Activated CD4-positive, alpha-beta T cell treated with anti-CD3 and anti-CD28 coated beads, Interleukin-2, amount 10 ng/mL, durations not matched to agents 7 days and 5 days (primary cell): ENCODE measurements at regions not wholly inside any gene's neighbourhood (a gene's known extent, or its start where the extent isn't known, plus 50 kb on each side); places are given as distances from the start of the nearest gene placed in this dataset.

ENCODE experiments used
- CTCF ChIA-PET: fragments of 350-600 bp; sonication (Branson Sonifier 250); formaldehyde crosslinking; loops from one replicate; lab custom pipeline; 2021; ENCODE audit warnings: antibody characterized with exemption; lab: Charles Lee
- POLR2A ChIA-PET: fragments of 350-600 bp; sonication (Branson Sonifier 250); formaldehyde crosslinking; loops from one replicate; lab custom pipeline; 2021; ENCODE audit warnings: antibody characterized with exemption; lab: Charles Lee
- DNase-seq: peaks from one replicate; pipeline ENCODE4 v3.0.0-alpha.2; 2020
- H3K27ac Mint-ChIP-seq: one replicate; pipeline ENCODE4 v1.8.0; 2021; ENCODE audit warnings: mild to moderate bottlenecking, moderate library complexity, mixed read lengths
- H3K27me3 Mint-ChIP-seq: one replicate; pipeline ENCODE4 v1.8.0; 2021; ENCODE audit warnings: mixed read lengths
- H3K36me3 Mint-ChIP-seq: one replicate; pipeline ENCODE4 v1.8.0; 2021; ENCODE audit warnings: low read depth, mixed read lengths
- H3K4me1 Mint-ChIP-seq: one replicate; pipeline ENCODE4 v1.8.0; 2021; ENCODE audit warnings: mixed read lengths
- H3K4me3 Mint-ChIP-seq: one replicate; pipeline ENCODE4 v1.8.0; 2021; ENCODE audit warnings: mild to moderate bottlenecking, moderate library complexity, mixed read lengths
- H3K9me3 Mint-ChIP-seq: one replicate; pipeline ENCODE4 v1.8.0; 2021; ENCODE audit warnings: mixed read lengths

GRCh38 chr2:61718965-61719364 is 134.9 kb downstream of the FAM161A start:
- Mint-ChIP-seq H3K4me3 (no peak overlapping the region), H3K4me1 (no peaks in the 10 kb centered on the region), H3K36me3 (no peaks in the 10 kb centered on the region), H3K9me3 (no peaks in the 10 kb centered on the region), H3K27ac (no peak overlapping the region), H3K27me3 (no peaks in the 10 kb centered on the region)
- ChIA-PET POLR2A (no interaction called here), CTCF (interaction anchor here (1.6 kb wide), 2 partner anchors 13 to 50 kb away, joined by 3 read pairs; no protein-coding TSS in a partner anchor)
- no peak for DNase-seq

DNA sequence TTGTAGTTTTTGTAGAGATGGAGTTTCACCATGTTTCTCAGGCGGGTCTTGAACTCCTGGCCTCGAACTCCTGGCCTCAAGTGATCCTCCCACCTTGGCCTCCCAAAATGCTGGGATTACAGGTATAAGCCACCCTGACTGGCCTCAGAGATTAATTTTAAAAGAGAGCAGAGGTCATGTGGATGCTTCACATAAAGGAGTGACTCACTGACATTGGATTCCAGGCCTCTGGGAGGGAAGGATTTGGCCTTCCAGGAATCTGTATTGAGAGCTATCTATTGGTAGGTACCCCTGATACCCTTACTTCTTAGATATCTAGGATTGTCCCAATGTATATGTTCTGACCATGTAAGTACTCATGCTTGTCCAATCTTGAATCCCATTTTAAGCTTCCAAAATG is 138.4 kb downstream of the FAM161A start:
- no peaks in the 10 kb centered on the region for H3K4me1 Mint-ChIP-seq
- H3K9me3 Mint-ChIP-seq = no peaks in the 10 kb centered on the region
- H3K27ac Mint-ChIP-seq = no peak overlapping the region
- CTCF ChIA-PET = interaction anchor here (0.6 kb wide), 1 partner anchor 21 kb away, joined by 4 read pairs; no protein-coding TSS in a partner anchor
- no peaks in the 10 kb centered on the region for H3K27me3 Mint-ChIP-seq
- POLR2A ChIA-PET = no interaction called here
- DNase-seq = no peak
- no peaks in the 10 kb centered on the region for H3K36me3 Mint-ChIP-seq
- H3K4me3 Mint-ChIP-seq = no peak overlapping the region

DNA sequence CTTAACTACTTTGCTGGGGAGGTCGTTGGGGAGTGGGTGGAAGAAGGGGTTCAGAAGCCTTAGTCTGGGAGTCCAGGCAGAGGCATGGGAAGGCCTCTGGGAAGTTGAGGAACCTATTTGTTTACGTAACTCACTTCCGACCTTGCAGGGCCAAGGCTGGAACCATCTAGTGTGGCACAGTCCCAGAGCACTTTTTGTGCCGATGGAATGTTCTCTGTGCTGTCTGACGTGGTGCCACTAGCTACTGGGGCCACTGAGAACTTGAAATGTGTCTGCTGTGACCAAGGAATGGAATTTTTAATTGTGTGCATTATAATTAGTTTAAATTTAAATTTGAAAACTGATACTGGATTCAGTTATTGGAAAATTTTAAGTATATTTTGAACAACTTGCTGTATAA is 139.7 kb downstream of the FAM161A start:
- CTCF ChIA-PET = interaction anchor here (0.6 kb wide), 1 partner anchor 307 kb away, joined by 5 read pairs; no protein-coding TSS in a partner anchor
- Mint-ChIP-seq H3K36me3 (no peaks in the 10 kb centered on the region), H3K27me3 (no peaks in the 10 kb centered on the region), H3K27ac (no peak overlapping the region), H3K4me1 (no peaks in the 10 kb centered on the region), H3K9me3 (no peaks in the 10 kb centered on the region), H3K4me3 (no peak overlapping the region)
- POLR2A ChIA-PET = interaction anchor here (0.6 kb wide), 1 partner anchor 176 kb away, joined by 3 read pairs; the partner anchor contains the start of gene XPO1
- no peak for DNase-seq

GRCh38 chr2:61713457-61713856 is 140.4 kb downstream of the FAM161A start:
- H3K4me1 Mint-ChIP-seq = no peaks in the 10 kb centered on the region
- no peaks in the 10 kb centered on the region for H3K27me3 Mint-ChIP-seq
- no peak overlapping the region for H3K4me3 Mint-ChIP-seq
- ChIA-PET POLR2A (no interaction called here), CTCF (interaction anchor here (0.6 to 1.6 kb wide), 2 partner anchors 11 to 39 kb away, joined by 3 read pairs; no protein-coding TSS in a partner anchor)
- no peak for DNase-seq
- no peaks in the 10 kb centered on the region for H3K36me3 Mint-ChIP-seq
- no peaks in the 10 kb centered on the region for H3K9me3 Mint-ChIP-seq
- H3K27ac Mint-ChIP-seq = no peak overlapping the region

DNA sequence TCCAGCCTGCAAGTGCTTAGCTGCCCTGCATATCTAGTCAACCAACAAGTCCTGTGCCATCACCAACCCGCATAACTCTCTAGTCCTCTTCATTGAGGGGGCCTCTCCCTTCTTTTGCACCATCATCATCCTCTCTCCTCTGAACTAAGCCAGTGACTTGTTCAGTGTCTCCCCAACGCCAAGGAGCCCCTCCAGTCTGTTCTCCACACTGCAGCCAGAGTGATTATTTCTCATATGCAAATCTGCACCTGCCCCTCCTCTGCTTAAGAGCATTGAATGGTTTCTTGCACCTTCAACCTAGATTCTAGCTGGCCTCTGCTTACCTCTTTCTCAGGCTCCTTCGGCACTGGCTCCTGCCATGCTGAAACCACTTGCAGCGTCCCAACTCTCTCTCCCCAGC is 141.8 kb downstream of the FAM161A start:
- Mint-ChIP-seq H3K9me3 (no peaks in the 10 kb centered on the region), H3K27me3 (no peaks in the 10 kb centered on the region), H3K27ac (no peak overlapping the region), H3K36me3 (no peaks in the 10 kb centered on the region), H3K4me1 (peaks cover 4% of the 10 kb centered on the region), H3K4me3 (no peak overlapping the region)
- ChIA-PET POLR2A (no interaction called here), CTCF (interaction anchor here (1.6 kb wide), 1 partner anchor 12 kb away, joined by 3 read pairs; no protein-coding TSS in a partner anchor)
- no peak for DNase-seq

DNA sequence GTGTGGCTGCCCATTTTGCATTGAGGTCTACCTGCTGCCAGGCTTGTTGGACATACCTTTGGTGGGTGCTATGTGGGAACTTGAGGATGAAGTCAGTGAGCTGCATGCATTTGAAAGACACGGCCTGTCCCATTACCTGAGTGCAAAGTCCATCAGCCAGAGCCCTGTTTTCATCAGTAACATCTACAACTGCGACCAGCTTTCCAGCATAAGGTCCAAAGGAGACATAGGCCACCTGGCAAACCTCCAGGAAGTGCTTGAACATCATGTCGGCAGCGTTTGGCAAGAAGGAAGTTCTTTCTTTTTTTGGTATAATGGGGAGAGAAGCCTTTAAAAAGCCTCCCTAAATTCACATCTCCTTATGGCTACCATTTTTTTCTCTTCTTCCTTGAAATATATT is 143.1 kb downstream of the FAM161A start:
- DNase-seq = no peak
- Mint-ChIP-seq H3K4me1 (peaks cover 4% of the 10 kb centered on the region), H3K9me3 (no peaks in the 10 kb centered on the region), H3K27ac (no peak overlapping the region), H3K27me3 (no peaks in the 10 kb centered on the region), H3K36me3 (no peaks in the 10 kb centered on the region), H3K4me3 (no peak overlapping the region)
- CTCF ChIA-PET = interaction anchor here (0.6 kb wide), 1 partner anchor 543 kb away, joined by 3 read pairs; no protein-coding TSS in a partner anchor
- POLR2A ChIA-PET = no interaction called here

DNA sequence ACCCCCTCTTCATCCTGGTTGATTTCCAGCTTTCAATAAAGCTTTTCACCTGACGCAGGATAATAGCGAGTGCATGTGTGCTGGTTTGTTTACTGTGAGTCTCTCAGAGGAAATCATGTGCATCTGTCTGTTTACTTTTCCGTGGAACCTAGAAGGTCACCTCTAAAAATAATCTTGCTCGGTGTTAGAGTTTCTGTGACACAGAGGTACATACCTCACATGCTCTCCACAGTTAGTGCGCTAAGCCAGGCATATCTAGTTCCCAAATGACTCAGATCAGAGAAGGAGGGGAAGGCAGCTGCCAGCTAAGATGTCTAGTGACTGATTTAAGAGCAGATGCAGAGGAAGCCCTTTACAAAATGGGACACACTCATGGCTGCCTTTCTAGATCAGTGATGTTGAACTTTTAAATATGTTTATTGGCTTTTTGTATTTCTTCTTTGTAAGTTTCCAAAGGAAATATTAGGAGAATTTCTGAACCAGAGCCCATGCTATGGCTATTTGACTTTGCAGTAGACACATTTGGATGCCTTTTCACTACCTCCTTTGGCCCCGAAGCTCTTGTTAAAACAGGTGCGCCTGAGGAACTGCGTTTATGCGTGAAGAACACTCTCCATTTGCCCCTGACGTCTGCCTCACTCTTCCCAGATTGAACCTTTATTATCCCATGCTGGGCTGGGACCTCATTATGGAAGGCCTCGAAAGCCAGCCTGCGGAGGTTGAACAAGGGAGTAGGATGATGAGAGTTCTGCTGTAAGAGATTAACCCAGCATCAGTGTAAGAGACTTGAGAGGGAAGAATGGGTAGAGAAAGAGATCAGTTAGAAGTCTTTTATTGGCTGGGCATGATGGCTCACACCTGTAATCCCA is 145.6 kb downstream of the FAM161A start:
- Mint-ChIP-seq H3K36me3 (no peaks in the 10 kb centered on the region), H3K4me1 (peaks cover 4% of the 10 kb centered on the region), H3K9me3 (no peaks in the 10 kb centered on the region), H3K4me3 (no peak overlapping the region), H3K27me3 (no peaks in the 10 kb centered on the region), H3K27ac (no peak overlapping the region)
- ChIA-PET POLR2A (no interaction called here), CTCF (interaction anchor here (1.0 to 1.3 kb wide), 2 partner anchors 13 to 16 kb away, joined by 3 to 4 read pairs; no protein-coding TSS in a partner anchor)
- no peak for DNase-seq

- DNase-seq = no peak
- no peak overlapping the region for H3K4me3 Mint-ChIP-seq
- H3K27me3 Mint-ChIP-seq = no peaks in the 10 kb centered on the region
- CTCF ChIA-PET = interaction anchor here (0.8 to 1.7 kb wide), 2 partner anchors 12 to 181 kb away, joined by 3 to 4 read pairs; no protein-coding TSS in a partner anchor
- H3K4me1 Mint-ChIP-seq = peaks cover 4% of the 10 kb centered on the region
- no peaks in the 10 kb centered on the region for H3K9me3 Mint-ChIP-seq
- POLR2A ChIA-PET = no interaction called here
- no peaks in the 10 kb centered on the region for H3K36me3 Mint-ChIP-seq
- no peak overlapping the region for H3K27ac Mint-ChIP-seq
Measured at GRCh38 chr2:61705625-61706024, 148.2 kb downstream of the FAM161A start.

DNA sequence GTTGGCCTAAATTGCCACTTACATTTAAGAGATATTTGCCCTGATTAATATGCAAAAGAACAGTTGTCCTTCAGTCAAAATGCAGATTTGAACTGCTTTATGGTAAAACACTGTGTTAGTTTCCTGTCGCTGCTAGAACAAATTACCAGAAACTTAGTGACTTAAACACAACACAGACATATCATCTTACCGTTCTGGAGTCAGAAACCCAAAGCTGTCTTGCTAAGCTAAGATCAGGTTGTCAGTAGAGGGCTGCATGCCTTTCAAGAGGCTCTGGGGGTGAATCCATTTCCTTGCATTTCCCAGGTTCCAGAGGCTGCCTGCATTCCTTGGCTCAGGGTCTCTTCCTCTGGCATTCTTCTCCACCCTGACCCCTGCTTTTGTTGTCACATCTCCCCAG is 149.5 kb downstream of the FAM161A start:
- H3K27ac Mint-ChIP-seq = no peak overlapping the region
- no peaks in the 10 kb centered on the region for H3K27me3 Mint-ChIP-seq
- CTCF ChIA-PET = no interaction called here
- no peak for DNase-seq
- POLR2A ChIA-PET = no interaction called here
- peaks cover 4% of the 10 kb centered on the region for H3K4me1 Mint-ChIP-seq
- no peaks in the 10 kb centered on the region for H3K36me3 Mint-ChIP-seq
- H3K9me3 Mint-ChIP-seq = no peaks in the 10 kb centered on the region
- no peak overlapping the region for H3K4me3 Mint-ChIP-seq

GRCh38 chr2:61702088-61702467 is 151.8 kb downstream of the FAM161A start:
- ChIA-PET POLR2A (no interaction called here), CTCF (no interaction called here)
- H3K27ac Mint-ChIP-seq = no peak overlapping the region
- DNase-seq = no peak
- H3K36me3 Mint-ChIP-seq = no peaks in the 10 kb centered on the region
- no peaks in the 10 kb centered on the region for H3K4me1 Mint-ChIP-seq
- H3K9me3 Mint-ChIP-seq = no peaks in the 10 kb centered on the region
- no peaks in the 10 kb centered on the region for H3K27me3 Mint-ChIP-seq
- H3K4me3 Mint-ChIP-seq = no peak overlapping the region

- Mint-ChIP-seq H3K36me3 (no peaks in the 10 kb centered on the region), H3K9me3 (no peaks in the 10 kb centered on the region), H3K27ac (no peak overlapping the region), H3K4me1 (no peaks in the 10 kb centered on the region), H3K4me3 (no peak overlapping the region), H3K27me3 (no peaks in the 10 kb centered on the region)
- DNase-seq = no peak
- ChIA-PET POLR2A (no interaction called here), CTCF (no interaction called here)
Measured at GRCh38 chr2:61700464-61700863, 153.4 kb downstream of the FAM161A start.

DNA sequence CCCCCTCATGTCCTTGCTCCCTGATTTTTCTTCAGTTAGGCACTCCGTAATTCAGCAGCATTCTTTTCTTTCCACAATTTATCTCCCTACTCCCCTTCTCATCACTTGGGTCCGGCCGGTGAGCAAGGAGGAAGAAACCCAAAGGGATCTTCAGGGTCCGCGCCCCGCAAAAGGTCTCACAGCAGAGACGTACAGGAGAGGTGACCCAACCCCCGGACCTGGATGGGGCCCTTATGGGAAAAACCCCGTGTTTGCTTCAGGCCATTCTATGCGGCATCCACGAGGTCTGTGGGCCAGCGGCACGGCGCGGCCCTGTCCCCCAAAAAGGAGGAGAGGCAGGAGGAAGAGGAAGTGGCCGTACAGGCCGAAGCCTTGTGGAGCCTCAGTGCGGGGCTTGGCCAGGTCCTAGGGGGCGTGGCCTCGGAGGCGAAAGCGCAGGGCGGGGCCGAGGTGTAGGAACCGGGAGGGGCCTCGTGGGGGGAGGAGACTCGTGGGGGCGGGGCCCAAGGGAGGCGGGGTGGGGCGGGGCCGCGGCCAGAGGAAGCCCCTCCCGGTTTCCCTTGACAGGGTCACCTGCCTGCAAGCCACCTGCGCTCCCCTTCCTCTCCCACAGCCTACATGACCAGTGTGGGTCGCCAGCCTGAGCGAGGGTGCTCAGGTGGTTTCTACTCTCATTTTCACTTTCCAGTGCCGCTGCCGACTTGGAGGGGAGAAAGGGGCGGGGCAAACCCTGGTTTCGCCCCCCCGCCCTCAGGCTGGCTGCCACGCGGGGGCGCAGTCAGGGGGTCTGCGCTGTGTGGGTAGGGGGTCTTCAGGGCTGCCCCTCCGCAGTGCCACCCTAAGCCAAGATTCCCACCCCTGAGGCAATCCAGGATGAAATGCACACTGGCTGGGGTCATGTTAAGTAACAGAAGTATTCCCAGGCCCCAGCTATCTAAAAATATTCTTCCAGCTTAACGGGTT is 156.4 kb upstream of the XPO1 start:
- no peaks in the 10 kb centered on the region for H3K27me3 Mint-ChIP-seq
- CTCF ChIA-PET = interaction anchor here (0.6 to 1.5 kb wide), 2 partner anchors 13 to 23 kb away, joined by 3 to 4 read pairs; no protein-coding TSS in a partner anchor

More for the DNA sequence above, 156.4 kb upstream of the XPO1 start:
- H3K9me3 Mint-ChIP-seq = no peaks in the 10 kb centered on the region
- peak overlapping the region; percentile 81 for H3K27ac Mint-ChIP-seq
- no peaks in the 10 kb centered on the region for H3K36me3 Mint-ChIP-seq
- peak overlapping the region; percentile 75 for H3K4me3 Mint-ChIP-seq
- DNase-seq = peak; percentile 82
- peaks cover 11% of the 10 kb centered on the region for H3K4me1 Mint-ChIP-seq
- POLR2A ChIA-PET = no interaction called here
